Epithelial cell of proximal tubule (primary cell): ENCODE measurements at regions not wholly inside any gene's neighbourhood (a gene's known extent, or its start where the extent isn't known, plus 50 kb on each side); places are given as distances from the start of the nearest gene placed in this dataset.
A peak's percentile ranks its signal among the peaks of the same experiment; 100 is the strongest.

Source experiments
- DNase-seq: peaks from one replicate; pipeline ENCODE4 v3.0.0-alpha.2; 2011; ENCODE audit warnings: low read depth
- H3K4me3 ChIP-seq: 2 replicates; pipeline ENCODE4 v1.5.1; 2011; ENCODE audit warnings: low read depth, mild to moderate bottlenecking, low read length
- TF ChIP-seq, protein P1 (sequence below): conservative IDR thresholded peaks from 2 replicates; pipeline ENCODE4 v1.5.1; 2012; ENCODE audit warnings: low read depth, mild to moderate bottlenecking, low read length

DNA sequence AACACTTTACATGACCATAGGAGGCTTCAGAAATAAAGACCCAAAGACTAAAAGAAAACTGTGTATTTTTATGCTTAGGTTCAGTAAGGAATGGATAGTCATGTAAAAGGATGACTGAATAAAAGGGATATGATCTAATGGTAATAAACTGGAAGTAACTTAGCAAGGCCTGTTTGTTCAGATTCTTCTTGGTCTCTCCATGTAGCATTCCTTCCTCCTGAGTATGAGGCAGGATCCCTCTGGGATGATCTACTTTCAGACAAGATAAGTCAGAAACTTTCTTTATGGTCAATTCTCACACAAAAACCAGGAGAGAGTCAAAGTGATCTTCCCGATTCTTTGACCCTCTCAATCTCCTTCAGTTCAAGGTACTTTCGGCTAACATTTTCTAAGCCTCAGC, 340.8 kb upstream of the DCBLD2 start:
- no peak overlapping the region for H3K4me3 ChIP-seq
- TF ChIP-seq, protein P1, sequence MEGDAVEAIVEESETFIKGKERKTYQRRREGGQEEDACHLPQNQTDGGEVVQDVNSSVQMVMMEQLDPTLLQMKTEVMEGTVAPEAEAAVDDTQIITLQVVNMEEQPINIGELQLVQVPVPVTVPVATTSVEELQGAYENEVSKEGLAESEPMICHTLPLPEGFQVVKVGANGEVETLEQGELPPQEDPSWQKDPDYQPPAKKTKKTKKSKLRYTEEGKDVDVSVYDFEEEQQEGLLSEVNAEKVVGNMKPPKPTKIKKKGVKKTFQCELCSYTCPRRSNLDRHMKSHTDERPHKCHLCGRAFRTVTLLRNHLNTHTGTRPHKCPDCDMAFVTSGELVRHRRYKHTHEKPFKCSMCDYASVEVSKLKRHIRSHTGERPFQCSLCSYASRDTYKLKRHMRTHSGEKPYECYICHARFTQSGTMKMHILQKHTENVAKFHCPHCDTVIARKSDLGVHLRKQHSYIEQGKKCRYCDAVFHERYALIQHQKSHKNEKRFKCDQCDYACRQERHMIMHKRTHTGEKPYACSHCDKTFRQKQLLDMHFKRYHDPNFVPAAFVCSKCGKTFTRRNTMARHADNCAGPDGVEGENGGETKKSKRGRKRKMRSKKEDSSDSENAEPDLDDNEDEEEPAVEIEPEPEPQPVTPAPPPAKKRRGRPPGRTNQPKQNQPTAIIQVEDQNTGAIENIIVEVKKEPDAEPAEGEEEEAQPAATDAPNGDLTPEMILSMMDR, result no peak
- no peak for DNase-seq

DNA sequence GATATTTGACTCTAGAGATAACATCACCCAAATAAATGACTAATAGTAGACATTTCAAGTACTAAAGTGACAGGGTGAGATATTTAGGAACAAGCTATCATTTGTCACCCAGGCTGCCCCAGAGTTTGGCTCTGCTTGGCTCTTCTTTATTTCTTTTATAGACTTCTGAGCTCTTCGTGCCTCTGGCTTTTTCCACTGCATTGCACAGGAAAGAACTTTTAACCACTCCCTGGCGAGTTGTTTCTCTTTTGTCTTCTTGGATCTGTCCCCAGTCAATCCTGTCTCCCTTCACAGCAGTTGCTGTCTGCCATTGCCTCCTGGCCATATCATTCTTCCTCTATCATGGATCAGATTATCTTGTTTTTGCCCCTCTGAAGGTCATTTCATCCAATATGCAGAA, 339.2 kb upstream of the DCBLD2 start:
- no peak for DNase-seq
- TF ChIP-seq, protein P1, result no peak
- H3K4me3 ChIP-seq, result no peak overlapping the region

DNA sequence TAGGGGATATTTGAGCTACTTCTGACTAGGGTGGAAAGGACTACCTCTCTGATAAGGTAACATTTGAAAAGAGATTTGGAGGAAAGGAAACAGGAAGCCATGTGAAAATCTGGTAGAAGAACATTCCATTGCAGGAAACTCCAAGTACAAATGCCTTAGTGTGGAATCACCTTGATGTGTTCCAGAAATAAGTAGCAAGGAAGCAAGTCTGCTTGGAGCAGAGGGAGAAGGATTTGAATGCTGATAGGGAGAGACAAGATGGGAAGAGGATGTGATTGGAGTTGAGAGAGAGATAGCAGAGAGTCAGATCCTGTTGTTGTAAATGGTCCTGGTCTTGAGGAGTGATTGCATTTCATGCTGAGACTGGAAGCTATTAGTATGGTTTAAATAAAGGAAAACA, 335.1 kb upstream of the DCBLD2 start:
- TF ChIP-seq, protein P1, result no peak
- H3K4me3 ChIP-seq, result no peak overlapping the region
- no peak for DNase-seq

DNA sequence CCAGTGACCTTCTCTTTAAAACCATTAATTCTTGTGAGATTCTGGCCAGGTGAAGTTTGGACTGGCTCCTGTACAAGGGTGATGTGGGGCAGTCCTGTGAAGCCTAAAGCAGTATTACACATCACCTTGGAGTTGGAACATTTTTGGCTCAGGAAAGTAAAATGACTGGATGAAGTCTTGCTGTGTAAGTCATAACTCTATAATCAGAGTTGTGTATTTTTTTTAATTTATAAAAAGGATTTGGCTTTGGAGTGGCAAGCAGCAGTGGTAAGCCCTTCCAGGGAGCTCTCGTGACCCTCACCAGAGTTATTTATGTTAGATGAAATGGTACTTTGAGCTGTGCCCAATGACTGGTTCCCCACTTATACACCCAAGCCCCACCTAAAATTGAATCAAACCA, 331.2 kb upstream of the DCBLD2 start:
- TF ChIP-seq, protein P1, result no peak
- no peak overlapping the region for H3K4me3 ChIP-seq
- DNase-seq, result no peak

DNA sequence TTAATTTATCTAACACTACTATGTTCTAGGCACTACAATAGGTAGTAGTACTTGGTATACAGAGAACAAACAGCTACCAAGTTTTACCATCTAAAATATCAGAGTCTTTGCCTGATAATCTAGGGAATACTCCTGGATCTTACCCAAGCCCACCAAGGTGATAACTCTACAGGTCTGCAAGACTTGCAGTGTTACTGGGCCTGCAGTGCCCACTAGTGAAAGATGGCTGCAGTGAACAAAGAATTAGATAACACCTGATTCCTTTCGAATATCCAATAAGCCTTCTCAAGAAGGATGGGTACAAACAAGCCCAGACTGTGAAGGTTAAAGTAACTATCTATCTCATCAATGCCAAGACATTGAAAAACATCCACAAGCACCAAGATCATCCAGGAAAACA, 317.0 kb upstream of the DCBLD2 start:
- H3K4me3 ChIP-seq, result no peak overlapping the region
- TF ChIP-seq, protein P1, result peak; percentile 7
- no peak for DNase-seq

DNA sequence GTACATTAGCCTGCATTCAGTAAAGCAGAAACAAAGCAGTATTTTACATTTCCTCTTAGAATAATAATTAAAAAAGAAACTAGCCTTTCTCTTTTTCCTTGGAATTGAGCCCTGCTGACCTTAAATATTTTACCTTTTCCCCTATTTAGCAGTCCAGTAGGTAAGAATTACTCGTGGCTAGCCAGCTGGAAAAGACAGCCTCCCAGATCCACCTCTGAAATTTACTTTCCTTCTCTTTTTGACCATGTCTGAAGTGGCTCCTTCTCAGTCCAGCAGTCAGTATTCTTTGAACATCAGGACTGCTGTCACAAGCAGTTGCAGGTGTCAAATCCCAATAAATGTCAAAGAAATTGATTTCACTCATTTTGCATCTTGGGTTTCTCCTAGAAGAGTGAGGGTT, 311.5 kb upstream of the DCBLD2 start:
- H3K4me3 ChIP-seq, result no peak overlapping the region
- TF ChIP-seq, protein P1, result no peak
- DNase-seq, result no peak

DNA sequence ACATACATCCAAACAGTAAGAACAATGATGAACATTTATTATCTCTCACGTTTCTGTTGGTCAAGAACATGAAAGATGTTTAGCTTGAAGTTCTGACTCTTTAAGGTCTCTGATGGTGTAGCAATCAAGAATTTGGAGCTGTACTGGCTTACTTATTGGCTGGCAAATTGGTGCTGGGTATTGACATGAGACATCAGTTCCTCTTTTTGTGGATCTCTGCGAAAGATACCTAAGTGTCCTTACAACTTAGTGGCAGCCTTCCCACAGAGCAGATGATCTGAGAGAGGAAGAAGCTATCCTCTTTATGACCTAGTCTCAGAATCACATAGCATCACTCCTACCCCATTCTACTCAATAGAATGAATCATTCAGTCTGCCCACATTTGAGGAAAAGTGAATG, 309.8 kb upstream of the DCBLD2 start:
- no peak overlapping the region for H3K4me3 ChIP-seq
- TF ChIP-seq, protein P1, result no peak
- DNase-seq, result no peak
